ENCODE measurements at regions not wholly inside any gene's neighbourhood (a gene's known extent, or its start where the extent isn't known, plus 50 kb on each side); places are given as distances from the start of the nearest gene placed in this dataset.

DNA sequence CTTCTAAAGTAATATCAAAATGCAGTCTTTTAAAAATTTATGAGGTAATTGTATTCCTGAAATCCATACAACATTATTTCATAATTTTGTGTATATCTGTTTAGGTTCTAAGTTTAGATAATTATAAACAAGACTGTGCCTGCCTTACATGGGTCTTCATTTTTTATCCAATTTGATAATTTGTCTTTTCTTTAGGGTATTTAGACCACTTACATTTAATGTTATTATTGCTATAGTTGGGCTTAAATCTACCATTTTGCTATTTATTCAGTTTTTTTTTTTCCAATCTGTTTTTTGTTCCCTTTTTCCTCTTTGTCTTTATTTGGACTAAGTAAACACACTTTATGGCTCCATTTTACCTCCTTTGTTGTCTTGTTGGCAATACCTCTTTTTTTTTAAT, 312.5 kb upstream of the MEX3C start:
- TF ChIP-seq TAF1 (IDR thresholded peaks at IDR 0.05; ENCODE audit: borderline replicate concordance, insufficient read depth, low read length) (no peak), SIN3A (IDR thresholded peaks at IDR 0.05; ENCODE audit: borderline replicate concordance, insufficient read depth, low read length) (no peak), FOXP2 (optimal IDR thresholded peaks at IDR 0.05; ENCODE audit: borderline replicate concordance, extremely low read depth, extremely low read length, insufficient read depth) (no peak), POLR2AphosphoS5 (IDR thresholded peaks at IDR 0.05; ENCODE audit: low read depth, low read length) (no peak)
- TF ChIP-seq, protein P1, sequence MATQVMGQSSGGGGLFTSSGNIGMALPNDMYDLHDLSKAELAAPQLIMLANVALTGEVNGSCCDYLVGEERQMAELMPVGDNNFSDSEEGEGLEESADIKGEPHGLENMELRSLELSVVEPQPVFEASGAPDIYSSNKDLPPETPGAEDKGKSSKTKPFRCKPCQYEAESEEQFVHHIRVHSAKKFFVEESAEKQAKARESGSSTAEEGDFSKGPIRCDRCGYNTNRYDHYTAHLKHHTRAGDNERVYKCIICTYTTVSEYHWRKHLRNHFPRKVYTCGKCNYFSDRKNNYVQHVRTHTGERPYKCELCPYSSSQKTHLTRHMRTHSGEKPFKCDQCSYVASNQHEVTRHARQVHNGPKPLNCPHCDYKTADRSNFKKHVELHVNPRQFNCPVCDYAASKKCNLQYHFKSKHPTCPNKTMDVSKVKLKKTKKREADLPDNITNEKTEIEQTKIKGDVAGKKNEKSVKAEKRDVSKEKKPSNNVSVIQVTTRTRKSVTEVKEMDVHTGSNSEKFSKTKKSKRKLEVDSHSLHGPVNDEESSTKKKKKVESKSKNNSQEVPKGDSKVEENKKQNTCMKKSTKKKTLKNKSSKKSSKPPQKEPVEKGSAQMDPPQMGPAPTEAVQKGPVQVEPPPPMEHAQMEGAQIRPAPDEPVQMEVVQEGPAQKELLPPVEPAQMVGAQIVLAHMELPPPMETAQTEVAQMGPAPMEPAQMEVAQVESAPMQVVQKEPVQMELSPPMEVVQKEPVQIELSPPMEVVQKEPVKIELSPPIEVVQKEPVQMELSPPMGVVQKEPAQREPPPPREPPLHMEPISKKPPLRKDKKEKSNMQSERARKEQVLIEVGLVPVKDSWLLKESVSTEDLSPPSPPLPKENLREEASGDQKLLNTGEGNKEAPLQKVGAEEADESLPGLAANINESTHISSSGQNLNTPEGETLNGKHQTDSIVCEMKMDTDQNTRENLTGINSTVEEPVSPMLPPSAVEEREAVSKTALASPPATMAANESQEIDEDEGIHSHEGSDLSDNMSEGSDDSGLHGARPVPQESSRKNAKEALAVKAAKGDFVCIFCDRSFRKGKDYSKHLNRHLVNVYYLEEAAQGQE (IDR thresholded peaks at IDR 0.05; ENCODE audit: insufficient read depth in 1 of 2, low read depth in 2 of 2, low read length in 2 of 2), result no peak

DNA sequence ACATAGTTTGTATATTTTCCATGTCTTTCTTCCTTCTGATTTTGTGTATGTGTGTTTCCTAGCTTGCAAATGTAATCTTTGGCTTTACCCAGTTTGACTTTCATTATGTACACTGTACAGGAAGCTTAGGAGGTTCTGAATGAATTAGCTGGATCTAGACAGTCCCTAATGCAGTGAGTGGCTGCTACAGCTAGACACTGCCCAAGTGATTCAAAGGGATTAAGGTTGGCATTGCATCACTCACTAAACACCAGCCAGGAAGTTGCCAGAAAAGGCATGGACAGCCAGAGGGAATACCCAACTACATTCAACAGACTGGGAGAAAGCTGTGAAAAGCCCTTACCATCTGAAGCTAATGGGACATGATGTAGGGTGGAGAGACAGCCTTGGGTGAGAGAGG, 316.0 kb upstream of the MEX3C start:
- no peak for TF ChIP-seq TAF1 (IDR thresholded peaks at IDR 0.05; ENCODE audit: borderline replicate concordance, insufficient read depth, low read length)
- TF ChIP-seq, protein P1 (IDR thresholded peaks at IDR 0.05; ENCODE audit: insufficient read depth in 1 of 2, low read depth in 2 of 2, low read length in 2 of 2), result no peak
- TF ChIP-seq FOXP2 (optimal IDR thresholded peaks at IDR 0.05; ENCODE audit: borderline replicate concordance, extremely low read depth, extremely low read length, insufficient read depth), result no peak
- TF ChIP-seq POLR2AphosphoS5 (IDR thresholded peaks at IDR 0.05; ENCODE audit: low read depth, low read length), result no peak
- no peak for TF ChIP-seq SIN3A (IDR thresholded peaks at IDR 0.05; ENCODE audit: borderline replicate concordance, insufficient read depth, low read length)

DNA sequence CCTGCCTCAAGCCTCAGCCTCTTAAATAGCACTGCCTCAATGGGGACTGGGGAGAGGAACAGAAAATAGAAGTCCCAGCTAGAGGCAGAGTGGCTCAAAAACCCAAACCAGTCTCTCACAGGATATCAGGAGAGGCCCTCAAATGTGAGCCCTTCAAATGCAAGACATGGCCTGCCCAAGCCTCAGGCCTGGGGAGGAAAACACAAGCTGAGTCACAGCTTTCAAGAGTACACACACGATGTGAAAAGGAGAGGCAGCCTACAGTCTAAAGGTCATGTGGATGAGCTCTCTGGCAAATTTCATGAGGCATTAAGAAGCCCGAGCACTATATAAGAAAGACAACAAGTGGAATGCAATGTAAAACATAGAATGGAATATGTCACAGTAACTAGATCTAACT, 316.6 kb upstream of the MEX3C start:
- no peak for TF ChIP-seq TAF1 (IDR thresholded peaks at IDR 0.05; ENCODE audit: borderline replicate concordance, insufficient read depth, low read length)
- TF ChIP-seq, protein P1 (IDR thresholded peaks at IDR 0.05; ENCODE audit: insufficient read depth in 1 of 2, low read depth in 2 of 2, low read length in 2 of 2), result no peak

DNA sequence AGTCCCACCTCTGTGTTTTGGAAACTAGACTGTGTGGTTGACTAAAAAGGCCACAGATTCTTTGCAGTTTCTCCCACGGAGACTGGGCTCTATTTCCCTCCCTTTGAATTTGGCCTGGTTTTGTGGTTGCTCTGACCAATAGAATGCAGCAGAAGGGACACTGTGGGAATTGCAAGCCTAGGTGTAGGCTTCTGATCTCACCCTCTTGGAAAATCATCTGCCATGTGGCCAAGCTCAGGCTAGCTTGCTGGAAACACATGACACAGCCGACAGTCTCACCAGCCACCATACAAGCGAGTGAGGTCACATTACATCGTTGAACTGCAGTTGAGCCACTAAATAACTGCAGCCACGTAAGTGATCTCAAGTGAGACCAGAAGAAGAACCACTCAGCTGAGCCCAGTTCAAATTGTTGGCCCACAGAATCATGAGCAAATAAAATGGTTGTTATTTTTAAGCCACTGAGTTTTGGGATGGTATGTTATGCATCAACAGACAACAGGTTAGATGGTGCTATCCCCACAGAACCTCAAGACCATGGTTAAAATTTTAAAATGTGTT, 319.1 kb upstream of the MEX3C start:
- no peak for TF ChIP-seq SIN3A (IDR thresholded peaks at IDR 0.05; ENCODE audit: borderline replicate concordance, insufficient read depth, low read length)
- TF ChIP-seq, protein P1 (IDR thresholded peaks at IDR 0.05; ENCODE audit: insufficient read depth in 1 of 2, low read depth in 2 of 2, low read length in 2 of 2), result no peak

DNA sequence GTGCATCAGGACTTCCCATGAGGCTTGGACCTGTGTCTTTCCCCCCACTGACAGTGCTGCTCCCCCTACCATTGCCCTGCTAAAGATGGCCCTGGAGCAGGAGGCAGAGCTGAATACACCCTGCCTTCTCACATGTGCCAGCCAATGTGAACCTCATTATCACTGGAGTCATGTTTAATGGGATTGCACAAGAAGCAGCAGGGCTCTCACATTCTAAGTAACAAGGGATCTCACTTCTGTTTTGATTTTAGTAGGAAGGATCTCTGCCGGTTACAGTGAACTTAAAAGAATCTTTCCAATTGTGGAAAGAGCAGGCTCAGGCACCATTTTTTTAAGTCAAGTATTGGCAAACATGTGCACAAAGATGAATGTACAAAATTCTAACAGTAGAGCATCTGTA, 322.1 kb upstream of the MEX3C start:
- TF ChIP-seq SIN3A (IDR thresholded peaks at IDR 0.05; ENCODE audit: borderline replicate concordance, insufficient read depth, low read length) (no peak), POLR2AphosphoS5 (IDR thresholded peaks at IDR 0.05; ENCODE audit: low read depth, low read length) (no peak), TAF1 (IDR thresholded peaks at IDR 0.05; ENCODE audit: borderline replicate concordance, insufficient read depth, low read length) (no peak), FOXP2 (optimal IDR thresholded peaks at IDR 0.05; ENCODE audit: borderline replicate concordance, extremely low read depth, extremely low read length, insufficient read depth) (no peak)
- TF ChIP-seq, protein P1 (IDR thresholded peaks at IDR 0.05; ENCODE audit: insufficient read depth in 1 of 2, low read depth in 2 of 2, low read length in 2 of 2), result no peak

Measured in PFSK-1 (cell line).